Dermis blood vessel endothelial cell (primary cell): ENCODE measurements at regions not wholly inside any gene's neighbourhood (a gene's known extent, or its start where the extent isn't known, plus 50 kb on each side); places are given as distances from the start of the nearest gene placed in this dataset.
"Not testable (repeated sequence)": the region's sequence is repeated elsewhere in the genome, so short reads cannot be mapped to it uniquely, and the experiment has no call there.

Experiments
- DNase-seq: peaks from one replicate; pipeline ENCODE4 v3.0.0; 2010

DNA sequence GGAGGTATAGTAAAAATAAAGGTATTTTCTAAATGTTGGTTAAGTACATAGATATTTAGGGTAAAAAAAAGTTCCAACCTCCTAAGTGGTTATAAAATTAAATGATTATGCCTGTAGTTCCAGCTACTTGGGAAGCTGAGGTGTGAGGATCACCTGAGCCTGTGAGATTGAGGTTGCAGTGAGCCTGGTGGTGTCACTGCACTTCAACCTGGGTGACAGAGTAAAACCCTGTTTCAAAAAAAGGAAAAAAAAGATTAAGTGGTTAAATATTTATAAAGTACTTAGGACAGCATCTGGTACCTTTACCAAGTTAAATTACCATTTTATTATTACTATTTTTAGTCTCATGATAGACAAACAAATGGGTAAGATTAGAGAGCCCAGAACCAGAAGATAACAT, 1801.0 kb downstream of the C4orf33 start:
- no peak for DNase-seq

GRCh38 chr4:130901321-130901720, 1805.4 kb downstream of the C4orf33 start:
- DNase-seq: no peak

GRCh38 chr4:130922955-130923354, 1827.0 kb downstream of the C4orf33 start:
- DNase-seq: no peak

DNA sequence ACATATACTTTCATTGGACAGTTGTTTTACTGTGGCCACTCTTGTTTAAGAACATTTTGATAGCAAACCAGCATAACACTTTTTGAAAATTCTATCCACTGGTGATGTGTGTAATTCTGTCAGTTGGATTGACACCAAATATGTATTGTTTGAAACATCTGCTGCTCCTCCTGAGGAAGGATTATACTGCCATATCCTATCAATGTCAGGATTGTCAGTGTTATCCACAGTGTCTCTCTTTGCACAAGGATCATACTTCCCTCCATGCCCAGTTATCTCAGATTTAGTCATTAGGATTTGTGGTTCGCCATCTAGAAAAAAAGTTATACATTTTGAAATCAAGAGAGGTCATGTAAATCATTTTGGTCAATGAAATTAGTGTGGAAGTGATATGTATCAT, 1859.6 kb downstream of the C4orf33 start:
- DNase-seq: no peak

- DNase-seq: peak; percentile 71
Measured at GRCh38 chr4:130985371-130985770, 1889.4 kb downstream of the C4orf33 start.

DNA sequence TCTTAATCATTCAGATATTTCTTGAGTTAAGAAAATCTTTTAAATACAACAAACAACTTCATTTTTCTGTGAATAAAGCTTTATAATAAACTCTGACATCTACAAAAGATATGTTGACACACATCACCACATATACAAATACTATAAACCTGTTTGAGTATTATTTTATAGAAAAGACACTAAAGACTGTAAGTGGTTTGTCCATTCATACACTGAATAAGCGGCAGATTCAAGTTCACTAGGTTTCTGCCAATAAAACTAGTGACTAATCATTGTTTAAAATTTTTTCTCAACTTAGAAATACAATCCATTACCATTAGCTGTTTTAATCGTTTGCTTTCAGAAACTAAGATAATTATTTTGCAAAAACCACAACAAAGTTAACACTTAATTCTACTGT, 1900.0 kb downstream of the C4orf33 start:
- DNase-seq: no peak

GRCh38 chr4:131001371-131001770, 1905.4 kb downstream of the C4orf33 start:
- DNase-seq: peak; percentile 3

GRCh38 chr4:131002132-131002531, 1906.2 kb downstream of the C4orf33 start:
- no peak for DNase-seq

GRCh38 chr4:131006388-131006787, 1910.4 kb downstream of the C4orf33 start:
- no peak for DNase-seq

- not testable (repeated sequence) for DNase-seq
Measured at GRCh38 chr4:131011961-131012360, 1916.0 kb downstream of the C4orf33 start.

- no peak for DNase-seq
Measured at GRCh38 chr4:131013226-131013625, 1917.3 kb downstream of the C4orf33 start.

- no peak for DNase-seq
Measured at GRCh38 chr4:131026771-131027170, 1930.8 kb downstream of the C4orf33 start.

- no peak for DNase-seq
Measured at GRCh38 chr4:131044368-131044767, 1948.4 kb downstream of the C4orf33 start.

GRCh38 chr4:131046821-131047220, 1950.9 kb downstream of the C4orf33 start:
- no peak for DNase-seq

- DNase-seq: no peak
Measured at GRCh38 chr4:131052646-131053045, 1956.7 kb downstream of the C4orf33 start.

DNA sequence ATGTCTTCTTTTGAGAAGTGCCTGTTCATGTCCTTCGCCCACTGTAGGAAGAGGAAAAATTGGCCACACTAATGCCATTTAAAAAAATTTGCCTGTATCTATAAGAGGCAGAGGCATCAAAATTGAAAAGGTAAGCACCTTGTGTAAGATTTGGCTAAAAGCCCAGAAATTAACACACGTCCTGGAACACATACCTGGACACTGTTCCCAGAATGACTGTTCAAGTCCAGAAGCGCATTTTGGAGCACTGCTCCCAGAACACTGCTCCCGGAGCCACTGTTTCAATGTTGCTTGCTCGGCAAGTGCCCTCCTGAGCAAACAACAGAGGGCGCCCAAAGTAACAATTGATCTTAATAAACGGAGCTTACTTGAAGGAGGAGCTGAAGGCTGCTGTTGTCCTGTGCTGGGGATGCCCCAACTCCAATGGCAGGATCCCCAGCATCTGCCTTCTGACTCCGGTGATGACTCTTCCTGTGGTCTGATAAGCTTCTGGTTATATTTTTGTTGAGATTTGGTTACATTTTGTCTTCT, 1958.6 kb downstream of the C4orf33 start:
- DNase-seq: no peak

GRCh38 chr4:131061734-131062133, 1965.8 kb downstream of the C4orf33 start:
- DNase-seq: no peak

- DNase-seq: no peak
Measured at GRCh38 chr4:131063878-131064277, 1967.9 kb downstream of the C4orf33 start.

DNA sequence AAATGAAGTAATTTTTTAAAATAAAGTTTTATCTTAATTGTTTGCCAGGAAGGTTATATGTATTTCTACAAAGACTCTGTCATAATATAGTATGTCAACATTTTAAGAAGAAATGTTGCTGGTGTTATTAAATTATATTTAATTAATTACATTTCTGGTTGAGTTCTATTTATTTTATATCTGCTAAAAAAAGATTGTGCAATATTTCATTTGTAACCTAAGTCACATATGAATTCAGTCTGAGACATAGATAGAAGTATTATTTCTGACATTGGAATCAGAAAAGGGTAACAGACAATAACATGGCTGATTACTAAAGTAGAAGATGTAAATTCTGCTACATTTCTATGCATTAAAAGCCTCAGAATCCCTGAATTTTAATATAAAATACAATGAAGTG, 1985.1 kb downstream of the C4orf33 start:
- no peak for DNase-seq

DNA sequence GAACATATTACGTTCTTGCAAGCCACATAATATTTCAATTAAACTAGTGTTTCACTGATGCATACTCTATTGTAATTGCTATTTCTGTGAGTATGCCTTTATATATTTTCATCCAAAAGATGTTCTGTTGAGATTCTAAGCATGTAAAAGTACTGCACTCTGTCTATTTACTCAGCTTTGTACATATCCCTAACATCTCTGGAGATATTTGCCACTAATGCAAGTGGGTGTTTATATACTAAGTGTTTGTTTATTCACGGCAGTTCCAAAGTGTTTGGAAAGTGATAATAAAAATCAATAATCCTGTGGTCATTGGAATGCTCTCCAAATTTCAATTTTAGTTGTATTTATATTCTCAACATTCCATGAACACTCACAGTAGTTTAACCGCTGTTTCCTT, 1989.0 kb downstream of the C4orf33 start:
- no peak for DNase-seq

- peak; percentile 30 for DNase-seq
Measured at GRCh38 chr4:131091896-131092295, 1995.9 kb downstream of the C4orf33 start.

DNA sequence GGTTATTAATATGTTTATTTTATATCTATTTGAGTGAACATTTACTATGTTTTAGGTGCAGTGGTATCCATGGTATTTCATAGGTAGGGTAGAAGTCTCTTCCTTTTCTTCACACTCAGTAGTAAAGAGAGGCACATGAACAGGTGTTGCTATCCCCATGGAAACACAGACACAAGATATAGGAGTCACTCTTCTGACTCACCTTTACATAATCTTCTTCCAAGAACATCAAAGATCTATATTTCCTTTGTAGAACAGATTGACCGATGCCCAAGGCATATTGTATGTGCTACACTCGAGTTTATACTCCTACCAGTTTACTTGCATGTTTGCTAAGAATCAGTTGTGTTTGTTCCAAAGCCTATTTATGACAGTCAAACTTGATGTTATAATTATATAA, 1997.4 kb downstream of the C4orf33 start:
- no peak for DNase-seq

- DNase-seq: no peak
Measured at GRCh38 chr4:131098976-131099375, 2003.0 kb downstream of the C4orf33 start.

GRCh38 chr4:131113273-131113672, 2017.3 kb downstream of the C4orf33 start:
- no peak for DNase-seq

DNA sequence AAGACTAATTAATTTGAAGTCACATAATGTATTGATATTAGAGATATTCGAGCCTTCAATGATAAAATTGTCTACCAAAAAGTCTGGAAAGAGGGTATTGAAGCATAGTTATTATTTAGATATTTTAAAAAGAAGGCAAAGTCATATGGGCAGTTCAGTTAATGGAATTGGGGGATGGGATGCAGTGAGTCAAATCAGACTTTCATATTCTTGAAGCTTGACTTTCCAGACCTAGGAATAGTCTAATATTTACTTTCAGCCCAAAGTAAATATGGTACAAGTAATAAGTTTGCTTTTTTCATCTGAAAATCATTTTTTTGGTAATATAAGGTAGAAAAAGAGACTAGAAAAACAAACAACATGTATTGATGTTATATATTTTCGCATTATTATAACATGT, 2017.8 kb downstream of the C4orf33 start:
- DNase-seq: no peak

DNA sequence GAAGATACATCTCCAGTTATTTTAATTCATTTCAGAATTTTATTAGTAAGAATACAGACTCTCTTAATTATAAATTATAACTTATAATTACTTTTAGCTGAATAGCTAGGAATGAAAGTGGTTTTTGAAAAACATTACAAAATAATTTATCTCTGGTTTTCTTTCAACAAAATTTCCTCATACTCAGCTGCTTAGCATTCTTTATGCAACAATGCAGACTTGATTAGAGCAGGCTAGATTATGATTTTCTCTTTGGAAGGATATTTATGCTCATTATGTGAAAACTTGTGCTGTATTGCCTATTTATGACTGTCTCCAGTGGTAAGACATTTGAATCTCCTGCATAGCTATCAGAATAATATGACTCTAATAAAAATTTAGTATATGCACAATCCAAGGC, 2023.7 kb downstream of the C4orf33 start:
- DNase-seq: no peak
